ENCODE measurements at regions not wholly inside any gene's neighbourhood (a gene's known extent, or its start where the extent isn't known, plus 50 kb on each side); places are given as distances from the start of the nearest gene placed in this dataset.

DNA sequence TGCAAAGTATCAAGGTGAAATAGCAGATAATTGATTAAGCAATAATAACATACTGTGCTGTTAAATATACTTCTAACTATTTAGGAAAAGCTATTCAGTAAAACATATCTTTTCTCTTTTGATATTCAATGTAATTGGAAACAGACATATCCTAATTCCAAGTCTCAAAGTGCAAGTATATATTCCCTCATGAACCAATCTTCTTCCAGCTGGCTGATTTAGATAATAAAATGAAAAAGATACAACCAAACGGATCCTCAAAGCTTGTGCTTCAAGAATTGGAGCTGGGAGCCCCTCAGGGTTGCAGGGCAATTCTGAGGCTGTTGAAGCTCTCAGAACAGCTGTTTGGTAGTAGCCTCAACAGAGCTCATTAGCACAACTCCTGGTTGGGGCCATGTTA, 236.6 kb downstream of the ZIC1 start:
- TF ChIP-seq CTCF (IDR thresholded peaks at IDR 0.05; ENCODE audit: insufficient read depth, low read depth, low read length) (no peak), EZH2 (IDR thresholded peaks at IDR 0.05; ENCODE audit: insufficient read depth, low read length) (no peak)
